Fibroblast of lung (primary cell): ENCODE measurements at regions not wholly inside any gene's neighbourhood (a gene's known extent, or its start where the extent isn't known, plus 50 kb on each side); places are given as distances from the start of the nearest gene placed in this dataset.

Experiments
- EZH2 ChIP-seq: IDR thresholded peaks from 2 replicates; pipeline ENCODE4 v1.5.1; 2012; ENCODE audit warnings: low read length, control low read depth, mild to moderate bottlenecking; ENCODE audit errors: missing control alignments
- TF ChIP-seq, protein P1 (sequence below), 2 donors: IDR thresholded peaks in 1 of 2; conservative IDR thresholded peaks in 1 of 2; 1 replicate in 1 of 2; 2 replicates in 1 of 2; pipeline ENCODE4 v1.5.1; 2011 to 2012; ENCODE audit warnings: low read length in 2 of 2, control low read depth in 1 of 2, inconsistent platforms in 1 of 2, low read depth in 1 of 2, mild to moderate bottlenecking in 1 of 2

- TF ChIP-seq, protein P1, sequence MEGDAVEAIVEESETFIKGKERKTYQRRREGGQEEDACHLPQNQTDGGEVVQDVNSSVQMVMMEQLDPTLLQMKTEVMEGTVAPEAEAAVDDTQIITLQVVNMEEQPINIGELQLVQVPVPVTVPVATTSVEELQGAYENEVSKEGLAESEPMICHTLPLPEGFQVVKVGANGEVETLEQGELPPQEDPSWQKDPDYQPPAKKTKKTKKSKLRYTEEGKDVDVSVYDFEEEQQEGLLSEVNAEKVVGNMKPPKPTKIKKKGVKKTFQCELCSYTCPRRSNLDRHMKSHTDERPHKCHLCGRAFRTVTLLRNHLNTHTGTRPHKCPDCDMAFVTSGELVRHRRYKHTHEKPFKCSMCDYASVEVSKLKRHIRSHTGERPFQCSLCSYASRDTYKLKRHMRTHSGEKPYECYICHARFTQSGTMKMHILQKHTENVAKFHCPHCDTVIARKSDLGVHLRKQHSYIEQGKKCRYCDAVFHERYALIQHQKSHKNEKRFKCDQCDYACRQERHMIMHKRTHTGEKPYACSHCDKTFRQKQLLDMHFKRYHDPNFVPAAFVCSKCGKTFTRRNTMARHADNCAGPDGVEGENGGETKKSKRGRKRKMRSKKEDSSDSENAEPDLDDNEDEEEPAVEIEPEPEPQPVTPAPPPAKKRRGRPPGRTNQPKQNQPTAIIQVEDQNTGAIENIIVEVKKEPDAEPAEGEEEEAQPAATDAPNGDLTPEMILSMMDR (conservative IDR thresholded peaks at IDR 0.05 in 1 of 2, IDR thresholded peaks at IDR 0.05 in 1 of 2; ENCODE audit: low read depth in 1 of 2, low read length in 2 of 2) = no peak
- no peak for TF ChIP-seq EZH2
These were observed 158.5 kb downstream of the DKK1 start for GRCh38 chr10:52472406-52473146.
